DOHH2 (cell line): ENCODE measurements at regions not wholly inside any gene's neighbourhood (a gene's known extent, or its start where the extent isn't known, plus 50 kb on each side); places are given as distances from the start of the nearest gene placed in this dataset.

ENCODE experiments used
- CTCF ChIP-seq: fragments of 200-600 bp; sonication (generic); IDR thresholded peaks from one replicate; pipeline ENCODE4 v1.5.1; 2014; ENCODE audit warnings: antibody characterized with exemption, mild to moderate bottlenecking, low read depth, low read length; ENCODE audit not compliant: poor library complexity, severe bottlenecking
- EZH2phosphoT487 ChIP-seq: fragments of 200-600 bp; sonication (generic); IDR thresholded peaks from 2 replicates; pipeline ENCODE4 v1.6.1; 2017; ENCODE audit warnings: borderline replicate concordance, mild to moderate bottlenecking, antibody characterized with exemption, low read length, moderate library complexity, mixed read lengths

GRCh38 chr7:33849004-33849403, 56.3 kb upstream of the BMPER start:
- TF ChIP-seq CTCF: no peak
- TF ChIP-seq EZH2phosphoT487: no peak
